Endodermal cell (in vitro differentiated cells): ENCODE measurements at regions not wholly inside any gene's neighbourhood (a gene's known extent, or its start where the extent isn't known, plus 50 kb on each side); places are given as distances from the start of the nearest gene placed in this dataset.

ENCODE experiments used
- DNase-seq: peaks from one replicate; pipeline ENCODE4 v3.0.0-alpha.2; 2017
- H3K27ac ChIP-seq: 2 replicates; pipeline ENCODE4 v1.5.1; 2013; ENCODE audit warnings: mild to moderate bottlenecking, low read depth, low read length, moderate library complexity
- H3K27me3 ChIP-seq: 2 replicates; pipeline ENCODE4 v1.6.1; 2013; ENCODE audit warnings: mild to moderate bottlenecking, low read length, moderate library complexity; ENCODE audit not compliant: insufficient read depth, control insufficient read depth, poor library complexity, severe bottlenecking
- H3K36me3 ChIP-seq: 2 replicates; pipeline ENCODE4 v1.7.0; 2013; ENCODE audit warnings: mild to moderate bottlenecking, low read length, moderate library complexity; ENCODE audit not compliant: control insufficient read depth, insufficient read depth
- H3K4me1 ChIP-seq: one replicate; pipeline ENCODE4 v1.7.0; 2013; ENCODE audit warnings: low read length; ENCODE audit not compliant: control insufficient read depth, insufficient read depth
- H3K4me3 ChIP-seq: 2 replicates; pipeline ENCODE4 v1.5.1; 2013; ENCODE audit warnings: mild to moderate bottlenecking, low read length, moderate library complexity
- H3K9ac ChIP-seq: 2 replicates; pipeline ENCODE4 v1.6.1; 2013; ENCODE audit warnings: mild to moderate bottlenecking, low read length, moderate library complexity; ENCODE audit not compliant: poor library complexity, severe bottlenecking; ENCODE audit errors: extremely low read depth
- H3K9me3 ChIP-seq: 2 replicates; pipeline ENCODE4 v1.6.1; 2013; ENCODE audit warnings: mild to moderate bottlenecking, low read length, moderate library complexity; ENCODE audit not compliant: control insufficient read depth
- H3K27ac Mint-ChIP-seq: 2 replicates; pipeline ENCODE4 v1.8.0; 2020; ENCODE audit warnings: mixed read lengths
- H3K27me3 Mint-ChIP-seq: 2 replicates; pipeline ENCODE4 v1.8.0; 2021; ENCODE audit warnings: mild to moderate bottlenecking, mixed read lengths; ENCODE audit not compliant: insufficient read depth
- H3K36me3 Mint-ChIP-seq: 2 replicates; pipeline ENCODE4 v1.8.0; 2020; ENCODE audit warnings: low read depth, mixed read lengths
- H3K4me1 Mint-ChIP-seq: 2 replicates; pipeline ENCODE4 v1.8.0; 2020; ENCODE audit warnings: mixed read lengths
- H3K4me3 Mint-ChIP-seq: 2 replicates; pipeline ENCODE4 v1.8.0; 2020; ENCODE audit warnings: mild to moderate bottlenecking, moderate library complexity, mixed read lengths
- H3K9me3 Mint-ChIP-seq: 2 replicates; pipeline ENCODE4 v1.8.0; 2020; ENCODE audit warnings: mild to moderate bottlenecking, mixed read lengths
- CTCF ChIP-seq: fragments of 200-600 bp; sonication (generic); conservative IDR thresholded peaks from 2 replicates; pipeline ENCODE4 v1.5.0; 2021; ENCODE audit warnings: antibody characterized with exemption, mild to moderate bottlenecking
- WGBS, 2 experiments: methylation state at CpG; one replicate each; pipeline versions ENCODE4 v1.1.5 to v1.1.7; 2013; ENCODE audit warnings: missing lambda C conversion rate in 2 of 2, mixed read lengths in 1 of 2; ENCODE audit not compliant: insufficient coverage in 1 of 2, insufficient read length in 1 of 2; 5-methylcytosine and 5-hydroxymethylcytosine counted together

GRCh38 chr15:53323191-53323590 is 436.3 kb downstream of the WDR72 start:
- no peaks in the 10 kb centered on the region for H3K36me3 ChIP-seq
- DNase-seq = no peak
- WGBS, 2 experiments = 60 to 72% methylated on average over 1 to 3 of the region's 3 CpGs
- no peak overlapping the region for H3K4me3 ChIP-seq
- no peak overlapping the region for H3K27ac ChIP-seq
- Mint-ChIP-seq H3K4me3 (no peak overlapping the region), H3K4me1 (peaks cover 4% of the 10 kb centered on the region), H3K27ac (no peak overlapping the region), H3K27me3 (no peaks in the 10 kb centered on the region), H3K36me3 (no peaks in the 10 kb centered on the region), H3K9me3 (no peaks in the 10 kb centered on the region)
- H3K4me1 ChIP-seq = no peaks in the 10 kb centered on the region
- no peaks in the 10 kb centered on the region for H3K9me3 ChIP-seq
- TF ChIP-seq CTCF = no peak
- H3K27me3 ChIP-seq = no peaks in the 10 kb centered on the region
- H3K9ac ChIP-seq = no peak overlapping the region

- H3K4me1 Mint-ChIP-seq = peaks cover 4% of the 10 kb centered on the region
- Histone ChIP-seq H3K27me3 (no peaks in the 10 kb centered on the region), H3K27ac (no peak overlapping the region), H3K4me1 (no peaks in the 10 kb centered on the region), H3K9me3 (no peaks in the 10 kb centered on the region), H3K36me3 (no peaks in the 10 kb centered on the region), H3K9ac (no peak overlapping the region), H3K4me3 (no peak overlapping the region)
- no peaks in the 10 kb centered on the region for H3K27me3 Mint-ChIP-seq
- 84 to 94% methylated on average over 5 of the region's 5 CpGs for WGBS, 2 experiments
- H3K9me3 Mint-ChIP-seq = no peaks in the 10 kb centered on the region
- no peaks in the 10 kb centered on the region for H3K36me3 Mint-ChIP-seq
- no peak for DNase-seq
- no peak overlapping the region for H3K27ac Mint-ChIP-seq
- no peak overlapping the region for H3K4me3 Mint-ChIP-seq
- TF ChIP-seq CTCF = no peak
Measured at GRCh38 chr15:53320816-53321215, 438.6 kb downstream of the WDR72 start.

GRCh38 chr15:53312707-53313106 is 446.8 kb downstream of the WDR72 start:
- Histone ChIP-seq H3K4me1 (peaks cover 16% of the 10 kb centered on the region), H3K4me3 (no peak overlapping the region), H3K27ac (no peak overlapping the region), H3K36me3 (no peaks in the 10 kb centered on the region), H3K9me3 (no peaks in the 10 kb centered on the region), H3K9ac (no peak overlapping the region), H3K27me3 (no peaks in the 10 kb centered on the region)
- Mint-ChIP-seq H3K4me1 (peaks cover 24% of the 10 kb centered on the region), H3K4me3 (no peak overlapping the region), H3K9me3 (no peaks in the 10 kb centered on the region), H3K27ac (no peak overlapping the region), H3K27me3 (peaks cover 1% of the 10 kb centered on the region), H3K36me3 (no peaks in the 10 kb centered on the region)
- DNase-seq = peak; percentile 75
- TF ChIP-seq CTCF = no peak
- 17 to 40% methylated on average over 1 to 3 of the region's 3 CpGs for WGBS, 2 experiments
